ENCODE measurements at regions not wholly inside any gene's neighbourhood (a gene's known extent, or its start where the extent isn't known, plus 50 kb on each side); places are given as distances from the start of the nearest gene placed in this dataset.

GRCh38 chr20:52616629-52617028, 355.5 kb upstream of the TSHZ2 start:
- POLR2A ChIA-PET (ENCODE audit: unreplicated experiment): no interaction called here
- H2AFZ ChIP-seq (ENCODE audit: low read length): no peak overlapping the region
- 0 out of 2 replicates have a peak, but pooled peaks cover 1% of the 10 kb centered on the region for H3K9me3 ChIP-seq (ENCODE audit: low read length)
- no peak overlapping the region for H3K4me2 ChIP-seq (ENCODE audit: low read length)
- H3K9ac ChIP-seq (ENCODE audit: low read length): no peak overlapping the region
- CTCF ChIA-PET: no interaction called here
- H3K36me3 ChIP-seq (ENCODE audit: low read depth, low read length): no peaks in the 10 kb centered on the region
- no peaks in the 10 kb centered on the region for H4K20me1 ChIP-seq (ENCODE audit: low read length)
- intact Hi-C loops (cut with micrococcal nuclease): no loop called here
- no peaks in the 10 kb centered on the region for H3K4me1 ChIP-seq (ENCODE audit: insufficient read depth, low read length)
- ATAC-seq (no peak), DNase-seq (no peak)
- no peaks in the 10 kb centered on the region for H3K9me2 ChIP-seq (replicated peaks; ENCODE audit: low read length)
- H3F3A ChIP-seq (ENCODE audit: low read length, unreplicated experiment): no peaks in the 10 kb centered on the region
- H3K4me3 ChIP-seq (ENCODE audit: low read length): no peak overlapping the region
- no peak for TF ChIP-seq EZH2 (IDR thresholded peaks at IDR 0.05; ENCODE audit: low read length, unreplicated experiment)
- no peak for TF ChIP-seq CTCF (conservative IDR thresholded peaks at IDR 0.05; ENCODE audit: low read depth, low read length)
- no peak for TF ChIP-seq EZH2phosphoT487 (IDR thresholded peaks at IDR 0.05; ENCODE audit: borderline replicate concordance, low read length)
- no TSS peak for BruUV-seq (replicated peaks)
- no peak overlapping the region for H3K27ac ChIP-seq (ENCODE audit: low read length)
- H3K27me3 ChIP-seq (ENCODE audit: low read length): peaks cover 12% of the 10 kb centered on the region; the same call in 1 of the 2 replicates
- no peaks in the 10 kb centered on the region for H3K79me2 ChIP-seq (ENCODE audit: low read length)

GRCh38 chr20:52614051-52614863, 357.9 kb upstream of the TSHZ2 start:
- POLR2A ChIA-PET (ENCODE audit: unreplicated experiment): no interaction called here
- no peaks in the 10 kb centered on the region for H3K36me3 ChIP-seq (ENCODE audit: low read depth, low read length)

More at GRCh38 chr20:52614051-52614863, 357.9 kb upstream of the TSHZ2 start:
- Histone ChIP-seq H3K79me2 (ENCODE audit: low read length) (no peaks in the 10 kb centered on the region), H3F3A (ENCODE audit: low read length, unreplicated experiment) (no peaks in the 10 kb centered on the region), H3K9me2 (replicated peaks; ENCODE audit: low read length) (no peaks in the 10 kb centered on the region), H2AFZ (ENCODE audit: low read length) (no peak overlapping the region), H3K27me3 (ENCODE audit: low read length) (peaks cover 11% of the 10 kb centered on the region; the same call in 1 of the 2 replicates), H3K9ac (ENCODE audit: low read length) (no peak overlapping the region), H3K27ac (ENCODE audit: low read length) (no peak overlapping the region), H4K20me1 (ENCODE audit: low read length) (no peaks in the 10 kb centered on the region), H3K4me1 (ENCODE audit: insufficient read depth, low read length) (no peaks in the 10 kb centered on the region), H3K4me2 (ENCODE audit: low read length) (no peak overlapping the region), H3K4me3 (ENCODE audit: low read length) (no peak overlapping the region), H3K9me3 (ENCODE audit: low read length) (0 out of 2 replicates have a peak, but pooled peaks cover 3% of the 10 kb centered on the region)
- no peak for TF ChIP-seq EZH2 (IDR thresholded peaks at IDR 0.05; ENCODE audit: low read length, unreplicated experiment)
- TF ChIP-seq EZH2phosphoT487 (IDR thresholded peaks at IDR 0.05; ENCODE audit: borderline replicate concordance, low read length): no peak
- TF ChIP-seq CTCF (conservative IDR thresholded peaks at IDR 0.05; ENCODE audit: low read depth, low read length): no peak
- intact Hi-C loops (cut with micrococcal nuclease): no loop called here
- ATAC-seq (no peak), DNase-seq (no peak)
- CTCF ChIA-PET: no interaction called here
- BruUV-seq (replicated peaks): no TSS peak
